OCI-LY1 (cell line): ENCODE measurements at regions not wholly inside any gene's neighbourhood (a gene's known extent, or its start where the extent isn't known, plus 50 kb on each side); places are given as distances from the start of the nearest gene placed in this dataset.

Experiments used
- H2AFZ ChIP-seq: fragments of 200-600 bp; sonication (generic), shearing (Covaris generic); 2 replicates; pipeline ENCODE4 v1.6.0; 2014; ENCODE audit warnings: antibody characterized with exemption, mild to moderate bottlenecking, low read length
- H3F3A ChIP-seq: fragments of 200-600 bp; sonication (generic), shearing (Covaris generic); 2 replicates; pipeline ENCODE4 v1.6.0; 2014; ENCODE audit warnings: mild to moderate bottlenecking, antibody characterized with exemption, low read length, moderate library complexity; ENCODE audit not compliant: insufficient read depth
- H3K27ac ChIP-seq: fragments of 200-600 bp; sonication (generic); 2 replicates; pipeline ENCODE4 v1.5.1; 2014; ENCODE audit warnings: low read length, mixed run types, mild to moderate bottlenecking, low read depth; ENCODE audit not compliant: poor library complexity, severe bottlenecking
- H3K27me3 ChIP-seq: fragments of 200-600 bp; sonication (generic); 2 replicates; pipeline ENCODE4 v1.6.0; 2014; ENCODE audit warnings: antibody characterized with exemption, mild to moderate bottlenecking, low read length, moderate library complexity; ENCODE audit not compliant: insufficient read depth
- H3K36me3 ChIP-seq: fragments of 200-600 bp; sonication (generic); 2 replicates; pipeline ENCODE4 v1.6.1; 2014; ENCODE audit warnings: mild to moderate bottlenecking, antibody characterized with exemption, low read length, moderate library complexity, mixed read lengths; ENCODE audit not compliant: insufficient read depth
- H3K4me1 ChIP-seq: fragments of 200-600 bp; sonication (generic); 2 replicates; pipeline ENCODE4 v1.5.1; 2014; ENCODE audit warnings: mild to moderate bottlenecking, low read length, moderate library complexity; ENCODE audit not compliant: insufficient read depth, severe bottlenecking
- H3K4me2 ChIP-seq: fragments of 200-600 bp; sonication (generic), shearing (Covaris generic); 2 replicates; pipeline ENCODE4 v1.6.1; 2014; ENCODE audit warnings: low read length
- H3K4me3 ChIP-seq: fragments of 200-600 bp; sonication (generic); 2 replicates; pipeline ENCODE4 v1.5.1; 2014; ENCODE audit warnings: low read length, low read depth, mild to moderate bottlenecking, mixed read lengths; ENCODE audit not compliant: poor library complexity, severe bottlenecking
- H3K79me2 ChIP-seq: fragments of 200-600 bp; shearing (Covaris generic); 2 replicates; pipeline ENCODE4 v1.6.1; 2016; ENCODE audit warnings: mixed run types, low read length, mixed read lengths; ENCODE audit not compliant: insufficient read depth
- H3K9ac ChIP-seq: fragments of 200-600 bp; sonication (generic), shearing (Covaris generic); 2 replicates; pipeline ENCODE4 v1.6.1; 2014; ENCODE audit warnings: mild to moderate bottlenecking, low read length, mixed read lengths
- H3K9me2 ChIP-seq: fragments of 200-600 bp; sonication (generic), shearing (Covaris generic); 2 replicates; pipeline ENCODE4 v1.6.1; 2014; ENCODE audit warnings: low read depth, mild to moderate bottlenecking, low read length, mixed read lengths
- H3K9me3 ChIP-seq: fragments of 200-600 bp; shearing (Covaris generic); 2 replicates; pipeline ENCODE4 v1.6.1; 2014; ENCODE audit warnings: low read length, mixed read lengths
- H4K20me1 ChIP-seq: fragments of 200-600 bp; sonication (generic), shearing (Covaris generic); 2 replicates; pipeline ENCODE4 v1.6.0; 2016; ENCODE audit warnings: mild to moderate bottlenecking, low read length; ENCODE audit not compliant: insufficient read depth
- CTCF ChIP-seq: fragments of 200-600 bp; sonication (generic), shearing (Covaris generic); IDR thresholded peaks from 2 replicates; pipeline ENCODE4 v1.5.1; 2017; ENCODE audit warnings: mild to moderate bottlenecking, antibody characterized with exemption, low read length, moderate library complexity, mixed read lengths
- EZH2 ChIP-seq: fragments of 200-600 bp; sonication (generic), shearing (Covaris generic); IDR thresholded peaks from 2 replicates; pipeline ENCODE4 v1.8.0; 2017; ENCODE audit warnings: borderline replicate concordance, mixed run types, mild to moderate bottlenecking, antibody characterized with exemption, low read length, moderate library complexity, mixed read lengths

GRCh38 chr13:26502826-26503225, 54.7 kb upstream of the WASF3 start:
- H3K79me2 ChIP-seq, result no peaks in the 10 kb centered on the region
- no peaks in the 10 kb centered on the region for H3K9me3 ChIP-seq
- H2AFZ ChIP-seq, result no peak overlapping the region
- no peaks in the 10 kb centered on the region for H3K4me1 ChIP-seq
- H3K27me3 ChIP-seq, result no peaks in the 10 kb centered on the region
- TF ChIP-seq EZH2 (no peak), CTCF (no peak)
- no peak overlapping the region for H3K4me2 ChIP-seq
- H3K27ac ChIP-seq, result no peak overlapping the region
- H4K20me1 ChIP-seq, result no peaks in the 10 kb centered on the region
- H3F3A ChIP-seq, result no peaks in the 10 kb centered on the region
- no peaks in the 10 kb centered on the region for H3K36me3 ChIP-seq
- no peaks in the 10 kb centered on the region for H3K9me2 ChIP-seq
- no peak overlapping the region for H3K9ac ChIP-seq
- no peak overlapping the region for H3K4me3 ChIP-seq

GRCh38 chr13:26503826-26504594, 53.5 kb upstream of the WASF3 start:
- Histone ChIP-seq H3K4me3 (no peak overlapping the region), H3F3A (no peaks in the 10 kb centered on the region), H3K36me3 (no peaks in the 10 kb centered on the region), H3K79me2 (no peaks in the 10 kb centered on the region), H3K27ac (no peak overlapping the region), H3K4me1 (no peaks in the 10 kb centered on the region), H3K9ac (no peak overlapping the region), H2AFZ (no peak overlapping the region), H3K9me2 (no peaks in the 10 kb centered on the region), H3K27me3 (no peaks in the 10 kb centered on the region), H4K20me1 (no peaks in the 10 kb centered on the region), H3K9me3 (no peaks in the 10 kb centered on the region), H3K4me2 (no peak overlapping the region)
- no peak for TF ChIP-seq CTCF
- no peak for TF ChIP-seq EZH2
